ENCODE measurements at regions not wholly inside any gene's neighbourhood (a gene's known extent, or its start where the extent isn't known, plus 50 kb on each side); places are given as distances from the start of the nearest gene placed in this dataset.

- DNase-seq, result no peak
Observed at GRCh38 chr7:67777119-67777518, 780.5 kb downstream of the TYW1 start.

GRCh38 chr7:67781841-67782240 is 785.2 kb downstream of the TYW1 start:
- no peak for DNase-seq

DNA sequence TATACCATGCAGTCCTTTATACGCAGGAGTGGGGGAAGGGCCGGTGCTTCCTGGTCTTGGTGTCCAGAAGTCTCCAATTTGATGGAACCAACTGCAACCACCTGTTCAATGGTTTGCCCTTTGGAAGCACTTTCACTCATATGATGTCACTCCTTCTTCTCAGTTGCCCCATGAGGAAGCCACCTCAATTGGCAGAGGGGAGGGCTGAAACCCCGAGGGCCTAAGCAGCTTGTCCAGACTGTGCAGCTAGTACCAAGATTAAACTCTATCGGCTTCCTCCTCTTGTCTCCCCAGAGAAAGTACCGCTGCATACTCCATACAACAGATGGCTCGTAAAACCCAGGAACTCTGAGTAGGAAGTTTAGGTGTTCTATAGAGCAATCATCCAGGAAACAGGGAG is 789.4 kb downstream of the TYW1 start:
- no peak for DNase-seq

GRCh38 chr7:67788669-67789068 is 792.0 kb downstream of the TYW1 start:
- DNase-seq, result no peak

DNA sequence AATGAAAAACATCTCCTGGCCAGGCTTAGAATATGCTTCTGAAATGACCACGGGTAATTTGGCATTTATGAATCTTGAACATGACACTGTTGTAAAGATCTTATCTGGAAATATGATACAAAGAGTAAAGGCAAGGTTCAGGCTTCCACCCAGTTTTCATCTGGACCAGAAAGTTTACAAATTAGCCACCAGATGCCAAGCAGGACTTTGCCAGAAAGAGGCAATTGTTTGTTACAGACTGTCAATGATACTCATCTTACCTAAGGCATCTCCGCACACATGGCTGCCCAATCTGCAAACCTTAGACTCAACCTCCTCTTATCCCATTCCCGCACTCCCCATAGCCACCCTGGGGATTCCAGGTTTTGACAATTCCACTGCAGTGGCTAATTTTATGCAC is 795.3 kb downstream of the TYW1 start:
- DNase-seq, result no peak

- no peak for DNase-seq
Observed at GRCh38 chr7:67794544-67794943, 797.9 kb downstream of the TYW1 start.

GRCh38 chr7:67803789-67804188 is 807.2 kb downstream of the TYW1 start:
- no peak for DNase-seq

- DNase-seq, result no peak
Observed at GRCh38 chr7:67805921-67806471, 809.4 kb downstream of the TYW1 start.

GRCh38 chr7:67807826-67808225 is 811.2 kb downstream of the TYW1 start:
- DNase-seq, result no peak

- DNase-seq, result no peak
Observed at GRCh38 chr7:67809586-67809985, 813.0 kb downstream of the TYW1 start.

DNA sequence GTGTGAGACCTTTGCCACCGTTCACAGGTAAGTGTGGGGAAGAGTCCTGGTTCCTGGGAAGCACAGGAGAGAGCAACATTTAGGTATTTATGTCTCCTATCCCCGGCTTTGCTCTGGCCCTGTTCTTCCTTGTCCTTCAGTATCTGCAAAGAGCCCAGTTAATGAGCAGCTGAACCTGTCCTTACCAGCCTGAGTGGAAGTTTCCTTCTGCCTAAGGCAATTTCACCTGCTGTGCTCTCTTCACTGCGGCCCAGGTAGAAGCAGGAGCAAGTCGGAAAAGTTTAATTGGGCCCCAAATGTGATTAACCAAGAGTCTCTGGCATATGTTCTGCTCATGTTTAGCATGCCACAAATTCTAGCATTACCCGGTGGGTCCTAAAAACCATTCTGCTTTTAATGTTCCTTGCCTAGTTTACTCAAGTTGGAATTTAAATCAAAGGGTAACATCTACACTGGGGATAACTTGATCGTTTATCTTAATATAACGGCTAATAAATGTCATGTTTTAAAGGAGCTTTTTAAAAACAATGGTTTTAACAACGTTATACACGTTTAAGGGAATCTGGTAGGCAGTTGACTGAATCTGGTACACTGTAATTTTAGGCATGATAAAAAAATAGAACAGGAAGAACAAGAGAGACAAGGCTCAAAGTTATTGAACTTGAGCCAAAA is 817.1 kb downstream of the TYW1 start:
- DNase-seq, result no peak

GRCh38 chr7:67817481-67817880 is 820.8 kb downstream of the TYW1 start:
- no peak for DNase-seq

- DNase-seq, result peak; percentile 5
Observed at GRCh38 chr7:67821116-67821515, 824.5 kb downstream of the TYW1 start.

DNA sequence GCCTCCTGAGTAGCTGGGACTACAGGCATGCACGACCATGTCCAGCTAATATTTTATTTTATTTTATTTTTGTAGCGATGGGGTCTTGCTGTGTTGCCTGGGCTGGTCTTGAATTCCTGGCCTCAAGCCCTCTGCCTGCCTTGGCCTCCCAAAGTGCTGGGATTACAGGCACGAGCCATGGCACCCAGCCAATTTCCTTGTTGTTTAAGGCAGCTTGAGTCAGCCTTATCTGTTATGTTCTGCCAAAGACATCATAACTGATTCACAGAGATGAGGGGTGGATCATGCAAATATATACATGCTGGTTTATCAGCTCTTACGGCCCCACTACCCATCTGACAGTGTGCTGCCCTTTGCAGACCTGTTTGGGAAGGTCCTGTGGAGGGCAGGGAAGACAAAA is 826.7 kb downstream of the TYW1 start:
- peak; percentile 57 for DNase-seq

DNA sequence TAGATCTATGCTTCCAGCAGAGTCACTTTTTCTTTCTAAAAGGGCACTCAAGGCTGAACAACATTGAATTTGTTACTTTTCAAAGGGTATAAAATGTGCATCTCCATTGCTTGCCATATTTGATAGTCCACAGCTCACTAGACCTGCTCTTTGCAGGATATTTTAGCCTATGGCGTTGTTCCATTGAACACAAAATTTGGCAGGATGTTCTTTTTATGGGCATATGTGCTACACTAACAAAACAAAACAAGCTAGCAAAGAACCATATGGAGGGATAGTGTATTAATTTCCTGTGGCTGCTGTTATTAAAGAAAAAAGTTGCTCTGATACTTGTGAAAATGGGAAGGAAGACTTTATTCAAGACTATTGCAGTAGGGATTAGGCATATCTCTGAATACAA is 828.7 kb downstream of the TYW1 start:
- no peak for DNase-seq

DNA sequence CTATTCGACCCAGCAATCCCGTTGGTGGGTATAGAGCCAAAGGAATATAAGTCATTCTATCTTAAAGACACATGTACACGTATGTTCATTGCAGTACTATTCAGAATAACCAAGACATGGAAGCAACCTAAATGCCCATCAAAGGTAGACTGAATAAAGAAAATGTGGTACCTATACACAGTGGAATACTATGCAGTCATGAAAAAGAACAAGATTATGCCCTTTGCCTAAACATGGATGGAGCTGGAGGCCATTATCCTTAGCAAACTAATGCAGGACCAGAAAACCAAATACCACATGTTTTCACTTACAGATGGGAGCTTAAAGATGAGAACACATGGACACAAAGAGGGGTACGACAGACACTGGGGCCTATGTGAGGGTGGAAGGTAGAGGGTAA is 845.3 kb downstream of the TYW1 start:
- DNase-seq, result no peak

DNA sequence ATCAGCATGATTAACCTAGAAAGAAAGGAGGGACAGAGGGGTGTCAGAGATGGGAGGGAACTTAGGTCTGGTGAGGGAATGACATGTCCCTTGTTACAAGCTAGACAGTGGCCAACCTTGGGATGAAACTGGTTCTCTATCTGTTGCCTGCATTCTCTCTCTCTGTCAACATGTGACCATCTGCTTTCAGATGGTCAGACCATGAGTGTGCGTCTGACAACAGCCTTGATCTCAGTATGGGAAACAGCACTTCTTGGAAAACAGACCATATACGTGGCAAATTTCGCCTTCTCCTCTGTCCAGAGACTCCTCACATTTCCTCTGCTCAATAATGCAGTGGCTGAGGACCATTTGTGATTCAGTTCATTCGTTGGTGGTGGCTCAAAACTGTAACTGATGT is 845.9 kb downstream of the TYW1 start:
- no peak for DNase-seq

DNA sequence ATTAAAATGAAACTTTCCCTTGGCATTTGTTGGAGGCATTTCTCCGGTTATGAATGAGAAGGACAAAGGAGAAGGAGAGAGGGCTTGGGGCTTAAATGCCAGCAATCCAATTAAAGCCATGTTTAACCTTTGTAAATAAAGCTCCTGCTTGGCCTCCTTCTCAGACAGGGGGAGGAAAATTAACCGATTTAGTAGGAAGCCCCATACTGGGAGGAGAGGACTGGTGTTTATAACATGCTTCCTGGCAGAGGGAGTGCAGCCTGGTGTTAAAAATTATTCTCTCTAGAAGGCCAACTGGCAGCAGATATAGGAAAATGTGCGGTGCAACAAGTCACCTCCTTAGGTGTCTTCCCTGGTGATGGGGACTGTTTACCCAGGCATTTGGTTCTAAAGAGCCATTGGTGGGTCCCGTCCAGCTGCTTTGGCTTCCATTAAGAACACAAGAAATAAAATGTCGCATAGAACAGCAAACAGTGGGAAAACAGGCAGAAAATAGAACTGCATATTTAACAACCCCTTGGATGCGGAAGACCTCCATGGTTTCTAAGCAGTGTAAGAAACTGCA is 846.5 kb downstream of the TYW1 start:
- no peak for DNase-seq

- DNase-seq, result no peak
Observed at GRCh38 chr7:67843615-67844014, 847.0 kb downstream of the TYW1 start.

DNA sequence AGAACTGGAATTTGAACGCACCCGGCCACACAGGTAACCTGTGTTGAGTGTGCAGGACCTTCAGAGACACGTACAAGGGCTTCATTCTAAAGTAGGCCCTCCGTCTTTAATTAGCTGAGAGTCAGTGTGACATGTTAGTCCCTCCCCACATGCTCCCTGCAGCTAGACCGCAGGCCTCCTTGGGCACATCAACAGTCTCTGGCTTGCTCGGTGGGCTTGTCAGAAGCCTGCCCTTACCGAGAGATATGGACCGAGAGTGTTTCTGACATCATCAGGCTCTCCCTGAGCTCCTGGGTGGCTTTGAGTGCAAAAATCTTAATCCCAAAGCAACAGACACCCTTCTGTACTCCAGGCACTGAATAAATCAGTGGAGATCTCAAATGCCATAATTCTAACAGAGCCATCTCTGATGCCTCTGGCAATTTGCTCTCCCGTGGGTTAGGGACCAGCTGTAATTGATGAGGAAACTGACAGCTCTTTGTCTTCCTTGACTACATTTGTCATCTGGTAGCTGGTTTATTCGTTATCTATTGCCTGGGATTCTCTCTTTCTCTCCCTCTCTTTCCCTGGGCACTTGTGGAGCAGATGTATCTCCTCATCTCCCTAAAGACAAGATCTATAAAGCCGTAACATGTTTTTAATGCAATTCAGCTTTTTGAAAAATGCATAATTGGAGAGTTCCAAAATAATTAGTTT is 850.6 kb downstream of the TYW1 start:
- DNase-seq, result no peak

DNA sequence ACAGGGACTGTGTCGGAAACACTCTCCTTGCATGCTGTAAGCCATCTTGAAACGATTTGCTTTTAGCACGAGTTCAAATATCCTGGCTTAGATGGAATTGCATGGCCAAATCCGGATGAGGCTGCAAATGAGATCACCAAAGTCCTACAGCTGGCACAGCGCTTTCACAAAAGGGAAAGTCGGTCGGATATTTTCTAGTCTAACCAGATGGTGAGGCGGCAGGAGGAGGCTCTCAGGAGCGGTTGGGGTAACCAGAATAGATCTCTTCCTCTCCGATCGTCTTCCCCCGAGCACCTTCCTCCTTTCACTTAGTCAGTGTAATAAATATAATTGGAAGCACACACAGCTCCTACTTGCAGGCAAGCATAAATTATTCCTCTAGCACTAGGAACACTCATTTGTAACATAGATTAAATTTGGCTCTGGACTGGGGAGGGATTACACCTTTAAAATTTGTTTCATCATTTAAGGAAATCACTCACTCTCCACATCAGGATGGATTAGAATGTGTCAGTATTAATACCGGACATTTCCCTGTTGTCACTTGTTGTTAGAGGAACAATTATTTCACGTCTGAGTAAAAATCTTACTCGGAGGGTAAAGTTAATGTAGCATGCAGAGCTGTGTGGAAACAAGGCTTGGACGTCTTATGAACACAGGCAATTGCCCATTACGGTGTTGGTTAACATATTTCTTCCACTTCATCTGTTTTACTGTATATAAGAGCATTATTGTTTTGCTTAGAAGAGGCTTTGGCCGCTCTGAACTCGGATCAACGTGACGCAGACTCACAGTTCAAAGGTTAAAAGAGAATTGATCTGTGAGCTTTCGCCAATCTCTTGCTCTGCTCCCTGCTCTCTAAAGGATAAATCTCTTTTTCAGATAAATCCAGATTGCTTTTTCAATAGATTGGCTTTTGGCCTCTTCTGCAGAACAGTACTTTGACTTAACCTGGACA is 857.9 kb downstream of the TYW1 start:
- DNase-seq, result no peak

GRCh38 chr7:67855322-67855721 is 858.7 kb downstream of the TYW1 start:
- DNase-seq, result no peak

DNA sequence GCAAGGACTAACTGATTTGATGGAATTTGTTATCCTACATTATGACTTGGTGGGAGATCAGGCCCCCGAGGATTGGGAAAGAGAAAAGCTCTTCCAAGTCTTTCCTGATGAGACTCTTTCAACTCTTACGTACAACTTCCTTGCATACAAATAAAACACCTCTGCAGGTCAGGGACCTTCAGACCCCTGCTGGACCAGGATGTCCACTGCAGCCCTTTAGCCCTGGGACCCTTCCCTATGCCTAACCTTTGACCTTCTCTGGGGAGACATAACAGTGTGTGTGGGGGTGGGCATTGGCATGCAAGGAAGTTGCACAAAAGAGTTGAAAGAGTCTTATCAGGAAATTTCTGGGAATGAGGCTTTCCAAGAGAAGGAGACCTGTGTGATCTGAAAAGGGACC is 859.4 kb downstream of the TYW1 start:
- no peak for DNase-seq

Data from NCI-H226 (cell line).